ENCODE measurements at regions not wholly inside any gene's neighbourhood (a gene's known extent, or its start where the extent isn't known, plus 50 kb on each side); places are given as distances from the start of the nearest gene placed in this dataset.

DNA sequence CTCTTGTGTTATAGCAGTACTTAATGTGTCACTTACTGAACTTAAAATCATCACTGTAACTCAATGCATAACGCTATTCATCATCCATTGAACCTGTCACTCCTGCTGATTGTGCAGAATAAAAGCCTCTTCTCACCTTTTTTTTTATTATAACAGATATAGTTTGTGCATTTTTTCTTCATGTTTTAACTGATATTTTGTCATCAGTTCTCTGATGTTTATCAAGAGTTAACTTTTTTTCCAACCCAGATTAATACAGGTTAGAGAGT lies 100.4 kb downstream of the SLIT2 start:
- H3K27me3 ChIP-seq, result no peaks in the 10 kb centered on the region
- peaks cover 0 to 13% of the 10 kb centered on the region in 2 donors for H3K4me1 ChIP-seq (replicated peaks in 1 of 2)
- TF ChIP-seq, protein P1, sequence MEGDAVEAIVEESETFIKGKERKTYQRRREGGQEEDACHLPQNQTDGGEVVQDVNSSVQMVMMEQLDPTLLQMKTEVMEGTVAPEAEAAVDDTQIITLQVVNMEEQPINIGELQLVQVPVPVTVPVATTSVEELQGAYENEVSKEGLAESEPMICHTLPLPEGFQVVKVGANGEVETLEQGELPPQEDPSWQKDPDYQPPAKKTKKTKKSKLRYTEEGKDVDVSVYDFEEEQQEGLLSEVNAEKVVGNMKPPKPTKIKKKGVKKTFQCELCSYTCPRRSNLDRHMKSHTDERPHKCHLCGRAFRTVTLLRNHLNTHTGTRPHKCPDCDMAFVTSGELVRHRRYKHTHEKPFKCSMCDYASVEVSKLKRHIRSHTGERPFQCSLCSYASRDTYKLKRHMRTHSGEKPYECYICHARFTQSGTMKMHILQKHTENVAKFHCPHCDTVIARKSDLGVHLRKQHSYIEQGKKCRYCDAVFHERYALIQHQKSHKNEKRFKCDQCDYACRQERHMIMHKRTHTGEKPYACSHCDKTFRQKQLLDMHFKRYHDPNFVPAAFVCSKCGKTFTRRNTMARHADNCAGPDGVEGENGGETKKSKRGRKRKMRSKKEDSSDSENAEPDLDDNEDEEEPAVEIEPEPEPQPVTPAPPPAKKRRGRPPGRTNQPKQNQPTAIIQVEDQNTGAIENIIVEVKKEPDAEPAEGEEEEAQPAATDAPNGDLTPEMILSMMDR (IDR thresholded peaks at IDR 0.05), result no peak
- no peak for TF ChIP-seq POLR2A (IDR thresholded peaks at IDR 0.05)
- H3K9me3 ChIP-seq (replicated peaks in 1 of 3), result no peaks in the 10 kb centered on the region
- 84 to 91% (median 87%) methylated on average over 1 of the region's 1 CpG for WGBS, 4 donors
- no peak overlapping the region for H3K27ac ChIP-seq
- intact Hi-C loops (cut with DNase I), result no loop called here
- no peaks in the 10 kb centered on the region for H3K36me3 ChIP-seq (replicated peaks in 1 of 2)
- no peak overlapping the region for H3K4me3 ChIP-seq
- DNase-seq, result no peak

DNA sequence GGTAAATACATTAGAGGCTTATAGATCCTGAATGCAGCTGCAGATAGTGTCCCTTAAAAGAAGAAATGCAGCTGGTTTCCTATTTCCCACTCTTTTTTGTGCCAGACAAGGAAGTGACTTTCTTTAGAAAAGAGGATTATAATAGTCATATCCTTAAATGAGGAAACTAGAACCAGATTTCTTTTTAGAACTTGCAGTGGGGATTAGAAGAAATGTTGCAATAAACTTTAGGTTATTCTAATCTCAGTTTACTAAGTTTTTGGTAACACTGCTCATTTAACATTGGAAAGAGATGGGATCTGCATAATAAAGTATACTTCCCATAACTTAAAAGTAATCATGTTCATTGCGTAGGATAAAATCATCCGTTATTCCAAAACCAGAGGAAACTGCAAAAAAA lies 101.9 kb downstream of the SLIT2 start:
- intact Hi-C loops (cut with DNase I), result no loop called here
- no peak overlapping the region for H3K4me3 ChIP-seq
- no peaks in the 10 kb centered on the region for H3K27me3 ChIP-seq
- no peaks in the 10 kb centered on the region for H3K9me3 ChIP-seq (replicated peaks in 1 of 3)
- TF ChIP-seq, protein P1 (IDR thresholded peaks at IDR 0.05), result no peak
- no peak for TF ChIP-seq POLR2A (IDR thresholded peaks at IDR 0.05)
- peaks cover 0 to 16% of the 10 kb centered on the region in 2 donors for H3K4me1 ChIP-seq (replicated peaks in 1 of 2)
- no peaks in the 10 kb centered on the region for H3K36me3 ChIP-seq (replicated peaks in 1 of 2)
- WGBS, 4 donors, result 83 to 96% (median 87%) methylated on average over 2 of the region's 2 CpGs
- no peak overlapping the region for H3K27ac ChIP-seq
- DNase-seq, result no peak

DNA sequence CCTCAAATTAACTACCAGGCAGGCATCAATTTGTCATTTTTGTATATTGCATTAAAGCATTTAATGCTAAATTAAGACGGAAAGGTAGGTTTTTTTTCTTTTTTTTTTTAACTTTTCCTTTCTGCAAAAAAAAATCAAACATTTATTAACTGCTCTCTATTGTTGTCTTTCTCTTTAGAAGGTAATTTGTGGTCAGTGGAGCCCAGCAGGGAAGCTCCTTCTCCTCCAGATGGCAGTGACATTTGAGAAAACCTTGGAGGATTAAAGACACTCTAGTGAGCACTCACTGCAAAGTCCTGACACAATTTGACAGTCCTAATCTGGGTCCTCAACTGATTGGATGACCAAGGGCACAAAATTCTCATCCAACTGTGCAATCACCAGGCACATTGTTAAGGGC lies 102.4 kb downstream of the SLIT2 start:
- DNase-seq, result no peak
- TF ChIP-seq POLR2A (IDR thresholded peaks at IDR 0.05), result no peak
- H3K36me3 ChIP-seq (replicated peaks in 1 of 2), result no peaks in the 10 kb centered on the region
- no peak overlapping the region for H3K4me3 ChIP-seq
- H3K4me1 ChIP-seq (replicated peaks in 1 of 2), result peaks cover 0 to 16% of the 10 kb centered on the region in 2 donors
- no peak overlapping the region for H3K27ac ChIP-seq
- no peaks in the 10 kb centered on the region for H3K27me3 ChIP-seq
- no peaks in the 10 kb centered on the region for H3K9me3 ChIP-seq (replicated peaks in 1 of 3)
- intact Hi-C loops (cut with DNase I), result no loop called here
- WGBS, 4 donors, result 63 to 77% (median 66%) methylated on average over 1 of the region's 1 CpG

DNA sequence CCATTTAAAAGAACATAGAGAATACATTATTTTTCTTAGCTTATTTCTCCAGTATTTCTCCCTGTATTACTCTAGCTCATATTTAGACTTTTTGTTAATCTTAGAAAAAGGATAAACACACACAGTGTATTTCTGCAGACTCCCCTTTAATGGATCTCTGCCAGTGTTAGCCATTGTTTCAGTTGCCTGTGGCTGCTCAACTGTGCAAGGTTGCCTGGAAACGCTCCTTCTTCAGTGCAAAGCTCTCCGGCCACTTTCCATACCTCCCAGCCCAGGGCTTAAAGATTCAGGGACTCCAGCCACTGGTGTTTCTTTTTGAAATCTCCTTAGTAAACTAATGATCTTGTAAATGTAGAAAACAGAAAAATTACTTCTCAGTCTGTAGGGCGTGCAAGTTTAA lies 104.9 kb downstream of the SLIT2 start:
- intact Hi-C loops (cut with DNase I), result no loop called here

DNA sequence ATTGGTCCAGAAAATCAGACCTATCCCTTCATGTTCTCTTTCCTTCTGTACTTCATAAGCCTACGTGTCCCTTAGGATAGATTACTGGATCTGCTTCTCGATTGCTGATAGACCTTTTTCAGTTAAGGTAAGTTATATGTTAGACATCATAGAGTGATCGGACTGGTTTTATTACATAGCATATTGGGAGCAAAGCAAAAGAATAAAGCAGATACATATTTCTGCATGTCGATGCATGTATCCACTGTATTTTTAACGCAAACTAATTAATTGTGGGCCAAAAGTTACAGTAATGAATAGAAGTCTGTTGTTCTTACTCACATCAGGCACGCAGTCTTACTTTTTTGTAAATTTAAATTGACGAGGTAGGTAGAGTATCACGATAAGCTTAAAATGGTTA lies 106.4 kb downstream of the SLIT2 start:
- no peak overlapping the region for H3K4me3 ChIP-seq
- DNase-seq, result no peak
- H3K27me3 ChIP-seq, result no peaks in the 10 kb centered on the region
- H3K36me3 ChIP-seq (replicated peaks in 1 of 2), result no peaks in the 10 kb centered on the region
- H3K27ac ChIP-seq, result no peak overlapping the region
- TF ChIP-seq, protein P1 (IDR thresholded peaks at IDR 0.05), result no peak
- no peak for TF ChIP-seq POLR2A (IDR thresholded peaks at IDR 0.05)
- no peaks in the 10 kb centered on the region for H3K9me3 ChIP-seq (replicated peaks in 1 of 3)
- peaks cover 0 to 16% of the 10 kb centered on the region in 2 donors for H3K4me1 ChIP-seq (replicated peaks in 1 of 2)
- intact Hi-C loops (cut with DNase I), result no loop called here
- 93 to 95% (median 95%) methylated on average over 8 of the region's 8 CpGs for WGBS, 4 donors

More for the DNA sequence above, 104.9 kb downstream of the SLIT2 start:
- Histone ChIP-seq H3K9me3 (replicated peaks in 1 of 3) (no peaks in the 10 kb centered on the region), H3K4me3 (no peak overlapping the region), H3K36me3 (replicated peaks in 1 of 2) (no peaks in the 10 kb centered on the region), H3K4me1 (replicated peaks in 1 of 2) (peaks cover 0 to 16% of the 10 kb centered on the region in 2 donors), H3K27ac (no peak overlapping the region), H3K27me3 (no peaks in the 10 kb centered on the region)
- WGBS, 4 donors, result 48 to 53% (median 51%) methylated on average over 3 of the region's 3 CpGs
- TF ChIP-seq, protein P1 (IDR thresholded peaks at IDR 0.05), result no peak
- peak in 1 of 7 donors; percentile 16 for DNase-seq
